ENCODE measurements at regions not wholly inside any gene's neighbourhood (a gene's known extent, or its start where the extent isn't known, plus 50 kb on each side); places are given as distances from the start of the nearest gene placed in this dataset.
A peak's percentile ranks its signal among the peaks of the same experiment; 100 is the strongest.

DNA sequence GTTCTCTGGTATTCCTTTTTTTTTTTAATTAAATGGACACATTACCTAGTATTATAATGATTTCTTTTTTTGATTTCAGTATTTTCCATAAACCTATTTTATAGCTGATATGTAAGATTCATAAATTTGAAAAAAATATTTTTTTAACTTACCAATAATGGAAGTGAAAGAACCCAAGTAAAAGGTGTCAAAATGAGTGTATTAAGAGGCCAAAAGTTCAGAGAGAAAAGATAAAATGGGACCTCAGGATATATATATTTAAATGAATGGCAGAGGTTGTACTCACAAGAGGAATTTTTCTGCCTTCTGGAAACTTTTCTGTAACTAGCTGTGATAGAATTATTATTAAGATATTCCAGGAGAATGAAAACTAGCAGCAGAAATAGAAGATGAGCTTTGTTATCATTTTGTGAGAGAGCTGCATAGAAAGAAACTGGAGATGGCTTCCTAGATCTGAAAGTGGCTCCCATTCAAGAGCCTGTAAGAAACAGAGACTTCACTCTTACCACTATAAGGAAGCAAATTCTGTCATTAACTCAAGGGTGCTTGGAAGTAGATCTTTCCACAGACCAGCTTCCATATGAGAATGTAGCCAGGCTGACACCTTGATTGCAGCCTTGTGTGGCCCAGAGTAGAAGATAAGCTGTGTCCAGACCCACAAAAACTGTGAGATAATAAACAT lies 91.7 kb downstream of the MRPS30 start:
- DNase-seq (ENCODE audit: insufficient read length) (no peak), FAIRE-seq (no peak)
- no peak for TF ChIP-seq POLR2AphosphoS5 (IDR thresholded peaks at IDR 0.05; ENCODE audit: low read depth, low read length)
- no peak for TF ChIP-seq POLR2A (IDR thresholded peaks at IDR 0.05; ENCODE audit: low read depth, low read length)

DNA sequence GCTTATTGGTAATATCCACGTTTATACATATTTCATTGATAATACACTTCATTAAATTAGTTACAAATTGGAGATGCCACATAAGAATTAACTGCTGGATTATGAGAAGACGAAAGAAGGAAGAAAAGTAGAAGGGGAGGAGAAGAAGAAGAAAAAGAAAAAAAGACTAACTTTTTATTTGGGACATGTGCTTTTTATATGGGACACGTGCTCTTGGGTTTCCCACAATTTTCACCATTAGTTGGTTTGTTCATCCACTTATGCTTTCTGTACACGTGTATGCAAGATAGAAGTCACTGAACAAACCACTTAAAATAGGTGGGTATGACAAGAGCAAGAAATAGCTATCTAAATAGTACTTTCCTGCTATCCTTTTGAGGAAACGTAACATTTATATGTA lies 98.6 kb downstream of the MRPS30 start:
- TF ChIP-seq POLR2A (IDR thresholded peaks at IDR 0.05; ENCODE audit: low read depth, low read length) (no peak), TAF1 (IDR thresholded peaks at IDR 0.05; ENCODE audit: borderline replicate concordance, low read depth, low read length) (no peak), POLR2AphosphoS5 (IDR thresholded peaks at IDR 0.05; ENCODE audit: low read depth, low read length) (no peak)
- no peak for DNase-seq (ENCODE audit: insufficient read length)
- FAIRE-seq = no peak

DNA sequence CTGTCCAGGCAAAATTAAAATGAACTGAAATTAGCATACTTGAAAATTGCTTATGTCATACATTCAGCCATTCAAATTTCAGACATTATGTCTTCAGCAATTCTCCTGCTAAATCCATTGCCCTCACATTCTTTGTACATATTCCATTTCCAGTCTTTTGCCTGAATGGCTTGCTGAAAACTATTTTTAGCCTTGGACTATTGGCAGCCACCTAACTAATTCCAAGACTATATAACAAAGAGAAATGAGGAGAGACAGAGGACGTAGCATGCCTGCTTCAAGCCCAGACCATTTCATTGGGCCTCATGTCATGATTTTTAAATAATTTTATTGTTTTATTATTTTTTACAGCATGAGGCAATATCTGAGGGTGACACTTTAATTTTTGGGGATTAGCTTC lies 100.3 kb downstream of the MRPS30 start:
- FAIRE-seq (no peak), DNase-seq (ENCODE audit: insufficient read length) (no peak)
- TF ChIP-seq POLR2A (IDR thresholded peaks at IDR 0.05; ENCODE audit: low read depth, low read length) (no peak), TAF1 (IDR thresholded peaks at IDR 0.05; ENCODE audit: borderline replicate concordance, low read depth, low read length) (no peak), POLR2AphosphoS5 (IDR thresholded peaks at IDR 0.05; ENCODE audit: low read depth, low read length) (no peak)

DNA sequence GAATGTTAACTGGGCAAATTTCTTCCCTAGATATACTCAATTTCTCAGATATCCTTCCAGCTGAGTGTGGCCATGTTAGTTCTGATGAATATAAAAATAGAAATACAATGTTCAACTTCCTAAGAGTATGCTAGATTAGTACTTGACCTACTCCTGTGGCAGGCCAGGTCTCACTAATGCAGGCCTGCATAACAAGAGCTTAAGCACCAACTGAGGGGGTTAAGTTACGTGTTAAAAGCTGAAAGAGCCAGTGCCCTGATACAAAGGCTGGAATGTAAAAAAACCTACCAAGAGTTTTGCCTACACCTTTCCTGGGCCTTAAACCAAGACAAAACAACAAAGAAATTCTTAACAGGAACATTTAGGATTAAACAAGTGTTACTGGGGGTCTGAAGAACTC lies 102.8 kb downstream of the MRPS30 start:
- TF ChIP-seq POLR2A (IDR thresholded peaks at IDR 0.05; ENCODE audit: low read depth, low read length) (no peak), TAF1 (IDR thresholded peaks at IDR 0.05; ENCODE audit: borderline replicate concordance, low read depth, low read length) (no peak), POLR2AphosphoS5 (IDR thresholded peaks at IDR 0.05; ENCODE audit: low read depth, low read length) (no peak)
- no peak for FAIRE-seq
- no peak for DNase-seq (ENCODE audit: insufficient read length)

DNA sequence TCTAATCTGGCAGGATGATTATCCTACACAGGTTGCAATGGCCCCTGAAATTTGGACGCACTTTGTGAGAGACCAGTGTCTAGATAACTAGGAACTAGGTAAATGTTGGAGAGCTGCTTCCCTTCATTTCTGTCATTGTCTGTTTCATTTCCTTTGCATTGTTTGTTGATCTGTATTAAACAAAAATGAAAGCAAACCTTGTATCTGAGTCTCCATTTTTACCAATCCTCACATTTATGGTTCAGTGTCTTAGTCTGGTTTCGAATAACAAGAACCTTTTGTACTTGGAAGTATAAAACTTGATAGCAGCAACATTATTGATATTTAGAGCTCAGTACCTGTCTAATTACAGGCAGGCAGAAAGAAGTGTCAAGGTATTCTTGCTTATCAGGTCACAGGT lies 105.5 kb downstream of the MRPS30 start:
- no peak for DNase-seq (ENCODE audit: insufficient read length)
- no peak for FAIRE-seq
- TF ChIP-seq TAF1 (IDR thresholded peaks at IDR 0.05; ENCODE audit: borderline replicate concordance, low read depth, low read length) = no peak
- no peak for TF ChIP-seq POLR2A (IDR thresholded peaks at IDR 0.05; ENCODE audit: low read depth, low read length)
- TF ChIP-seq POLR2AphosphoS5 (IDR thresholded peaks at IDR 0.05; ENCODE audit: low read depth, low read length) = no peak

DNA sequence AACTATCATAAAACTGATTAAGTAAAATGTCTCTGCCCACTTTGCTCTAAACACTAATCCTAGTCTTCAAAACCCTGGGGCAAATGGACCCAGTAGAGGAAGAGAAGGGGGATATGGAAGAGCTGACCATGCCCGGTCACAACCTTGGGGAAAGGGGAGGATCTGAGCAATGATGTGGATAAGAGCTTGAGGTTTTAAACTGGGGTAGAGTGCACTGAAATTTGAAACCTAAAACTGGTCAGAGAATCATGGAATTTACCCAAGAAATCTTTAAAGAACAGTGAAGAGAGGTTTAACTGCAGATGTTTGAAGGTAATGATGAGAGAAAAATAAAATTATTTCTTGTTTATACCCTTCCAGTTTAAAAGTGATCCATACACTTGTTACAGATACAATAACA lies 110.8 kb downstream of the MRPS30 start:
- DNase-seq (ENCODE audit: insufficient read length) (no peak), FAIRE-seq (no peak)
- TF ChIP-seq TAF1 (IDR thresholded peaks at IDR 0.05; ENCODE audit: borderline replicate concordance, low read depth, low read length) (no peak), POLR2A (IDR thresholded peaks at IDR 0.05; ENCODE audit: low read depth, low read length) (no peak), POLR2AphosphoS5 (IDR thresholded peaks at IDR 0.05; ENCODE audit: low read depth, low read length) (no peak)

DNA sequence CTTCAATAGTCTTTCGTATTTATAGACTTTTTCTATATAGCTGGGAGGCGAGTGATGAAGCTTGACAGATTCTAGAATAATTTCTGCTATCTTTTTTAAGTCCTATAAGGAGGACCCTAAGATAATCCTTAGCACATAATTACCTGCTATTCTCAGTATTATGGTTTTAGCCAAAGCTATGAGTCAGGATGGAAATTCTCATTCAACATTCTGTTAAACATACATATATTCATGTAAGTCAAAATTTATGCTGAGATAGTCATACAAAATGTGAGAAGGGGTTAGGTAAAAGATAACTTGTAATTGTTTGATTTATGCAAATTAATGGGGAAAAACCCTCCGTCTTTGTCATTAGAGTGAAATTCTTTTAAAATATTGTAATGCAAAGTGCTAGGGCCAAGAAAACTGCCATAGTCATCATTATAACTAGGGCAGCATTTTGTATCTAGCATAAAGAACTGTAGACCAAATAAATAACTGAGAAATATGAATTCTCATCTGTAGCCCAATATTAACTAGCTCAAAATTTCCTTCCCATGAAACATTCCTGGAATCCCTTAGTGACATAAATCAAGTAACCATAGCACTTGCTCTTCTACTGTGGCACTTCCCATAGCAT lies 118.5 kb downstream of the MRPS30 start:
- FAIRE-seq (no peak), DNase-seq (ENCODE audit: insufficient read length) (no peak)
- TF ChIP-seq TAF1 (IDR thresholded peaks at IDR 0.05; ENCODE audit: borderline replicate concordance, low read depth, low read length) = no peak
- no peak for TF ChIP-seq POLR2A (IDR thresholded peaks at IDR 0.05; ENCODE audit: low read depth, low read length)
- TF ChIP-seq POLR2AphosphoS5 (IDR thresholded peaks at IDR 0.05; ENCODE audit: low read depth, low read length) = no peak

DNA sequence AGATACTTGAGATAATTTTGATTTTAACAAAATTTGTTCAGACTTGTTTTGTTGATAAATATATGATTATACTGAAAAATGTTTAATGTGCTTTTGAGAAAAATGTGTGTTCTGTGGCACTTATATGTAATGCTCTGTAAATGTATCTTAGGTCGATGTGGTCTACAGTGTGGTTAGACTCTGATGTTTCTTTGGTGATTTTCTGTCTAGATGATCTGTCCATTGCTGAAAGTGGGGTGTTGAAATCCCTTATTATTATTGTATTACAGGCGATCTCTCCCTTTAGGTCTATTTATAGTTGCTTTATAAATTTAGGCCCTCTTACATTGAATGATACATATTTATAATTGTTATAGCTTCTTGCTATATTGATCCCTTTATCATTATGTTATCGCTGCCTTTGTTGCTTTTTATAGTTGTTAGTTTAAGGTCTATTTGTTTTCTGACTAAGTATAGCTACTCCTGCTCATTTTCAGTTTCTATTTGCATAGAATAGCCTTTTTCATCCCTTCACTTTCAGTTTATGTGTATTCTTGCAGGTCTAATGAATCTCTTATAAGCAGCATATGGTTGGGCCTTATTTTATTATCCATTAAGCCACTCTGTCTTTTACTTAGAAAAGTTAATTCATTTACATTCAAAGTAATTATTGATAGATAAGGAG lies 124.3 kb downstream of the MRPS30 start:
- TF ChIP-seq POLR2AphosphoS5 (IDR thresholded peaks at IDR 0.05; ENCODE audit: low read depth, low read length) (no peak), POLR2A (IDR thresholded peaks at IDR 0.05; ENCODE audit: low read depth, low read length) (no peak), TAF1 (IDR thresholded peaks at IDR 0.05; ENCODE audit: borderline replicate concordance, low read depth, low read length) (no peak)
- FAIRE-seq = peak; percentile 79
- no peak for DNase-seq (ENCODE audit: insufficient read length)

DNA sequence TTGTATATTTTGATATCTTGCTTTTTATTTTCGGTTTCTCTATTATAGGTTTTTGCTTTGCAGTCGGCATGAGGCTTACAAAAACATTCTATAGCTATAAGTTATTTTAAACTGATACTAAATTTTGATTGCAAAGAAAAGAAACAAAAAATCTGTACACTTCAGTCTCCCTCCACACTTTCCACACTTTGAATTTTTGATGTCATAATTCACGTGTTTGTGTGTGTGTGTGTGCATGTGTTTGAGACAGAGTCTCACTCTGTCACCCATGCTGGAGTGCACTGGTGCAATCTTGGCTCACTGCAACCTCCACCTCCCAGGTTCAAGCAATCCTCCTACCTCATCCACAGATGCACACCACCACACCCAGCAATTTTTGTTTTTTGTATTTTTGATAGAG lies 124.9 kb downstream of the MRPS30 start:
- no peak for DNase-seq (ENCODE audit: insufficient read length)
- no peak for TF ChIP-seq TAF1 (IDR thresholded peaks at IDR 0.05; ENCODE audit: borderline replicate concordance, low read depth, low read length)
- no peak for TF ChIP-seq POLR2AphosphoS5 (IDR thresholded peaks at IDR 0.05; ENCODE audit: low read depth, low read length)
- no peak for TF ChIP-seq POLR2A (IDR thresholded peaks at IDR 0.05; ENCODE audit: low read depth, low read length)
- FAIRE-seq = no peak

DNA sequence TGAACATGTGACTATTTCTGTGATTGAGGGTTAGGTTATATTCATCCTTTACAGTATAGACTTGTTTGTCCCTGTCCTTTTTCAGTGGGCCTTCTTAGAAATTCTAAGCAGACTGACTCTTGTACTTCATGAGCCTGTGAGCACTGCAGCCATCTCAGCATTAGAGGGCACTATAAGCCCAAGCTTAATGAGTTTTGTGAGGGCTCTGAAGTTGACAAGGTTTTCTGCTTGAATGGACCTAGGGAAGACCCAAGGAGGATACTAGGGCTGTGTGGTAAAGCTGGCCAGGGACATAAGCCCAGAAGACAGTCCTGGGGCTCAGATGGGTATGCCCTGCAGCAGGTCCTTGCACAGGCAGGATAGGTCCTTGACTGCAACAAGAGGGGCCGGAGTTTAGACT lies 126.5 kb downstream of the MRPS30 start:
- FAIRE-seq (no peak), DNase-seq (ENCODE audit: insufficient read length) (no peak)
- TF ChIP-seq POLR2A (IDR thresholded peaks at IDR 0.05; ENCODE audit: low read depth, low read length) (no peak), POLR2AphosphoS5 (IDR thresholded peaks at IDR 0.05; ENCODE audit: low read depth, low read length) (no peak), TAF1 (IDR thresholded peaks at IDR 0.05; ENCODE audit: borderline replicate concordance, low read depth, low read length) (no peak)

DNA sequence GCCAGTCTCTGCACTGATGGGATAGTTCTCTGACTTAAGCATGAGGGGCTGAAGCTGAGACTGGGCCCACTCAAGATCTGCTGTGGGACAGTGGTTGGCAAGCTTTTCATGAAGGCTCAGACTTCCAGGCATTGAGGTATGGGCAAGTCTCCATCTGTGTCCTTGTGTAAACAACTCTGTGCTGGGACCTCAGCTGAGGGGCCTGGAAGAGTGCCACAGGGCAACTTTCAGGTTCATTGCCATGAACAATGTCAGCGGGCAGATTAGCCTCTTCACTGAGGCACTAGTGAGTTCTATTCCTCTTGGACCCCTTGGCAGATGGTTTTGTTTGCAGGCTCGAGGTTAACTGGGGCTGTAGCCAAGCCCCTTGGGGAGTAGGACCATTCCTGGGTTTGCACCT lies 127.1 kb downstream of the MRPS30 start:
- DNase-seq (ENCODE audit: insufficient read length) (no peak), FAIRE-seq (no peak)
- TF ChIP-seq TAF1 (IDR thresholded peaks at IDR 0.05; ENCODE audit: borderline replicate concordance, low read depth, low read length) = no peak
- no peak for TF ChIP-seq POLR2AphosphoS5 (IDR thresholded peaks at IDR 0.05; ENCODE audit: low read depth, low read length)
- no peak for TF ChIP-seq POLR2A (IDR thresholded peaks at IDR 0.05; ENCODE audit: low read depth, low read length)

DNA sequence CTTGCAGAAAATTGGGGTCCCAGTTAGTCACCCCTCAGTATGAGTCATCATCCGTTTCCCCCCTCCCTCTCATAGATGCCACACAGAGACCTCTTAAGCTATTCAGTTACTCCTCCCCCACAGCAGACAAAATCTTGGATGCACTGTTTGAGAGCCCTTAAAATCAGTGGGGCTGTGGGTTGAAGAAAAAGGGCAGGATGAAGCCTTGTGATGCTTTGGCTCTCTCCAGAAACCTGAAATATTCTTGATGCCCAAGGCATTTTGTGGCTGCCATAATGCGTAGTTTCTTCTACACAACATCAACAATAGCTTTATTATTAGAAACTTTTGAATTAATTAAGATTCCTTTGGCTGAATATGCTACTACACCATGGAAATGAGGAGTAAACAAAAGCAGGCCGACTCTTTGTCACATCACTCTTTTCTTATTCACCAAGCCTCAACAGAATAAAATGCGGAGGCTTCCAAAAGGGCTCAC lies 133.8 kb downstream of the MRPS30 start:
- TF ChIP-seq POLR2A (IDR thresholded peaks at IDR 0.05; ENCODE audit: low read depth, low read length) (no peak), TAF1 (IDR thresholded peaks at IDR 0.05; ENCODE audit: borderline replicate concordance, low read depth, low read length) (no peak), POLR2AphosphoS5 (IDR thresholded peaks at IDR 0.05; ENCODE audit: low read depth, low read length) (no peak)
- no peak for FAIRE-seq
- DNase-seq (ENCODE audit: insufficient read length) = no peak
